IPS-15b (cell line): ENCODE measurements at regions not wholly inside any gene's neighbourhood (a gene's known extent, or its start where the extent isn't known, plus 50 kb on each side); places are given as distances from the start of the nearest gene placed in this dataset.
"Not testable (repeated sequence)": the region's sequence is repeated elsewhere in the genome, so short reads cannot be mapped to it uniquely, and the experiment has no call there.

Experiments
- H3K27me3 ChIP-seq: one replicate; pipeline ENCODE4 v1.6.1; 2013; ENCODE audit warnings: low read length; ENCODE audit not compliant: control insufficient read depth, insufficient read depth
- H3K36me3 ChIP-seq: one replicate; pipeline ENCODE4 v1.6.1; 2013; ENCODE audit warnings: low read length; ENCODE audit not compliant: control insufficient read depth, insufficient read depth
- H3K4me1 ChIP-seq: one replicate; pipeline ENCODE4 v1.6.1; 2013; ENCODE audit warnings: mild to moderate bottlenecking, low read length; ENCODE audit not compliant: control insufficient read depth, insufficient read depth
- H3K4me3 ChIP-seq: one replicate; pipeline ENCODE4 v1.5.1; 2013; ENCODE audit warnings: low read depth, low read length
- H3K9ac ChIP-seq: one replicate; pipeline ENCODE4 v1.6.1; 2013; ENCODE audit warnings: low read depth, mild to moderate bottlenecking, low read length
- H3K9me3 ChIP-seq: one replicate; pipeline ENCODE4 v1.6.1; 2013; ENCODE audit warnings: mild to moderate bottlenecking, low read length; ENCODE audit not compliant: control insufficient read depth, insufficient read depth

GRCh38 chr6:17214106-17214505 is 67.1 kb upstream of the RBM24 start:
- Histone ChIP-seq H3K9me3 (no peaks in the 10 kb centered on the region), H3K9ac (no peak overlapping the region), H3K4me3 (no peak overlapping the region), H3K4me1 (no peaks in the 10 kb centered on the region), H3K36me3 (no peaks in the 10 kb centered on the region), H3K27me3 (no peaks in the 10 kb centered on the region)

- H3K9ac ChIP-seq, H3K9me3 ChIP-seq, H3K27me3 ChIP-seq: not testable (repeated sequence)
Observed at GRCh38 chr6:17216972-17217371, 64.2 kb upstream of the RBM24 start.

GRCh38 chr6:17218023-17218748 is 63.0 kb upstream of the RBM24 start:
- Histone ChIP-seq H3K36me3 (no peaks in the 10 kb centered on the region), H3K4me1 (no peaks in the 10 kb centered on the region), H3K27me3 (no peaks in the 10 kb centered on the region), H3K4me3 (no peak overlapping the region), H3K9me3 (no peaks in the 10 kb centered on the region), H3K9ac (no peak overlapping the region)

More at GRCh38 chr6:17216972-17217371, 64.2 kb upstream of the RBM24 start:
- H3K36me3 ChIP-seq, H3K4me3 ChIP-seq, H3K4me1 ChIP-seq: not testable (repeated sequence)

- no peaks in the 10 kb centered on the region for H3K9me3 ChIP-seq
- H3K9ac ChIP-seq = no peak overlapping the region
- H3K27me3 ChIP-seq = no peaks in the 10 kb centered on the region
- H3K4me1 ChIP-seq = no peaks in the 10 kb centered on the region
- no peaks in the 10 kb centered on the region for H3K36me3 ChIP-seq
- H3K4me3 ChIP-seq = no peak overlapping the region
Observed at GRCh38 chr6:17218749-17219093, 62.4 kb upstream of the RBM24 start.

GRCh38 chr6:17219098-17219497 is 62.1 kb upstream of the RBM24 start:
- Histone ChIP-seq H3K27me3 (no peaks in the 10 kb centered on the region), H3K36me3 (no peaks in the 10 kb centered on the region), H3K4me3 (no peak overlapping the region), H3K9ac (no peak overlapping the region), H3K4me1 (no peaks in the 10 kb centered on the region), H3K9me3 (no peaks in the 10 kb centered on the region)

GRCh38 chr6:17220040-17220910 is 60.9 kb upstream of the RBM24 start:
- no peak overlapping the region for H3K9ac ChIP-seq
- no peak overlapping the region for H3K4me3 ChIP-seq
- H3K9me3 ChIP-seq = no peaks in the 10 kb centered on the region
- H3K36me3 ChIP-seq = no peaks in the 10 kb centered on the region
- H3K4me1 ChIP-seq = no peaks in the 10 kb centered on the region
- no peaks in the 10 kb centered on the region for H3K27me3 ChIP-seq

- Histone ChIP-seq H3K4me3 (no peak overlapping the region), H3K9ac (no peak overlapping the region), H3K27me3 (no peaks in the 10 kb centered on the region), H3K36me3 (no peaks in the 10 kb centered on the region), H3K4me1 (no peaks in the 10 kb centered on the region), H3K9me3 (no peaks in the 10 kb centered on the region)
Observed at GRCh38 chr6:17224056-17224455, 57.1 kb upstream of the RBM24 start.

GRCh38 chr6:17224501-17224900 is 56.7 kb upstream of the RBM24 start:
- not testable (repeated sequence) for H3K27me3 ChIP-seq

GRCh38 chr6:17225767-17226630 is 55.2 kb upstream of the RBM24 start:
- H3K4me3 ChIP-seq = no peak overlapping the region
- no peaks in the 10 kb centered on the region for H3K4me1 ChIP-seq
- H3K9ac ChIP-seq = no peak overlapping the region
- H3K36me3 ChIP-seq = no peaks in the 10 kb centered on the region
- no peaks in the 10 kb centered on the region for H3K9me3 ChIP-seq
- H3K27me3 ChIP-seq = no peaks in the 10 kb centered on the region

More at GRCh38 chr6:17224501-17224900, 56.7 kb upstream of the RBM24 start:
- not testable (repeated sequence) for H3K4me3 ChIP-seq, H3K36me3 ChIP-seq, H3K4me1 ChIP-seq, H3K9me3 ChIP-seq, H3K9ac ChIP-seq

GRCh38 chr6:17226786-17227233 is 54.4 kb upstream of the RBM24 start:
- no peaks in the 10 kb centered on the region for H3K27me3 ChIP-seq
- H3K9ac ChIP-seq = no peak overlapping the region
- H3K36me3 ChIP-seq = no peaks in the 10 kb centered on the region
- H3K4me3 ChIP-seq = no peak overlapping the region
- H3K4me1 ChIP-seq = no peaks in the 10 kb centered on the region
- H3K9me3 ChIP-seq = no peaks in the 10 kb centered on the region

- Histone ChIP-seq H3K36me3 (no peaks in the 10 kb centered on the region), H3K27me3 (no peaks in the 10 kb centered on the region), H3K9me3 (no peaks in the 10 kb centered on the region), H3K4me3 (no peak overlapping the region), H3K4me1 (no peaks in the 10 kb centered on the region), H3K9ac (no peak overlapping the region)
Observed at GRCh38 chr6:17227403-17227802, 53.8 kb upstream of the RBM24 start.
